T1000 (cell line): ENCODE measurements at regions not wholly inside any gene's neighbourhood (a gene's known extent, or its start where the extent isn't known, plus 50 kb on each side); places are given as distances from the start of the nearest gene placed in this dataset.
"Not testable (repeated sequence)": the region's sequence is repeated elsewhere in the genome, so short reads cannot be mapped to it uniquely, and the experiment has no call there.

Experiments used
- DNase-seq: peaks from one replicate; lab custom pipeline; 2025; ENCODE audit warnings: mixed read lengths; lab: John Stamatoyannopoulos, UW

GRCh38 chr2:166743482-166743881 is 144.8 kb upstream of the XIRP2 start:
- not testable (repeated sequence) for DNase-seq

GRCh38 chr2:166727095-166727494 is 161.2 kb upstream of the XIRP2 start:
- no peak for DNase-seq

- no peak for DNase-seq
Observed at GRCh38 chr2:166725927-166726924, 162.1 kb upstream of the XIRP2 start.

GRCh38 chr2:166716968-166717367 is 171.3 kb upstream of the XIRP2 start:
- DNase-seq: no peak

- DNase-seq: no peak
Observed at GRCh38 chr2:166700079-166700478, 188.2 kb upstream of the XIRP2 start.

GRCh38 chr2:166695154-166695553 is 193.1 kb upstream of the XIRP2 start:
- no peak for DNase-seq

- DNase-seq: not testable (repeated sequence)
Observed at GRCh38 chr2:166686057-166686456, 192.0 kb upstream of the SCN7A start.

GRCh38 chr2:166677996-166678395 is 183.9 kb upstream of the SCN7A start:
- DNase-seq: no peak

- DNase-seq: no peak
Observed at GRCh38 chr2:166676716-166677115, 182.7 kb upstream of the SCN7A start.

GRCh38 chr2:166675553-166675952 is 181.5 kb upstream of the SCN7A start:
- DNase-seq: no peak

- no peak for DNase-seq
Observed at GRCh38 chr2:166673986-166674385, 179.9 kb upstream of the SCN7A start.

- DNase-seq: no peak
Observed at GRCh38 chr2:166671801-166672200, 177.8 kb upstream of the SCN7A start.

- DNase-seq: no peak
Observed at GRCh38 chr2:166671235-166671634, 177.2 kb upstream of the SCN7A start.

- DNase-seq: no peak
Observed at GRCh38 chr2:166665991-166666940, 172.2 kb upstream of the SCN7A start.

- DNase-seq: no peak
Observed at GRCh38 chr2:166661824-166662223, 167.8 kb upstream of the SCN7A start.

- no peak for DNase-seq
Observed at GRCh38 chr2:166661391-166661790, 167.3 kb upstream of the SCN7A start.

- no peak for DNase-seq
Observed at GRCh38 chr2:166658901-166659300, 164.9 kb upstream of the SCN7A start.

GRCh38 chr2:166653185-166653813 is 159.2 kb upstream of the SCN7A start:
- no peak for DNase-seq

- DNase-seq: no peak
Observed at GRCh38 chr2:166651991-166652390, 157.9 kb upstream of the SCN7A start.

- no peak for DNase-seq
Observed at GRCh38 chr2:166651080-166651675, 157.1 kb upstream of the SCN7A start.

GRCh38 chr2:166647935-166648334 is 153.9 kb upstream of the SCN7A start:
- no peak for DNase-seq

- DNase-seq: no peak
Observed at GRCh38 chr2:166643980-166644379, 149.9 kb upstream of the SCN7A start.
